ENCODE measurements at regions not wholly inside any gene's neighbourhood (a gene's known extent, or its start where the extent isn't known, plus 50 kb on each side); places are given as distances from the start of the nearest gene placed in this dataset.

DNA sequence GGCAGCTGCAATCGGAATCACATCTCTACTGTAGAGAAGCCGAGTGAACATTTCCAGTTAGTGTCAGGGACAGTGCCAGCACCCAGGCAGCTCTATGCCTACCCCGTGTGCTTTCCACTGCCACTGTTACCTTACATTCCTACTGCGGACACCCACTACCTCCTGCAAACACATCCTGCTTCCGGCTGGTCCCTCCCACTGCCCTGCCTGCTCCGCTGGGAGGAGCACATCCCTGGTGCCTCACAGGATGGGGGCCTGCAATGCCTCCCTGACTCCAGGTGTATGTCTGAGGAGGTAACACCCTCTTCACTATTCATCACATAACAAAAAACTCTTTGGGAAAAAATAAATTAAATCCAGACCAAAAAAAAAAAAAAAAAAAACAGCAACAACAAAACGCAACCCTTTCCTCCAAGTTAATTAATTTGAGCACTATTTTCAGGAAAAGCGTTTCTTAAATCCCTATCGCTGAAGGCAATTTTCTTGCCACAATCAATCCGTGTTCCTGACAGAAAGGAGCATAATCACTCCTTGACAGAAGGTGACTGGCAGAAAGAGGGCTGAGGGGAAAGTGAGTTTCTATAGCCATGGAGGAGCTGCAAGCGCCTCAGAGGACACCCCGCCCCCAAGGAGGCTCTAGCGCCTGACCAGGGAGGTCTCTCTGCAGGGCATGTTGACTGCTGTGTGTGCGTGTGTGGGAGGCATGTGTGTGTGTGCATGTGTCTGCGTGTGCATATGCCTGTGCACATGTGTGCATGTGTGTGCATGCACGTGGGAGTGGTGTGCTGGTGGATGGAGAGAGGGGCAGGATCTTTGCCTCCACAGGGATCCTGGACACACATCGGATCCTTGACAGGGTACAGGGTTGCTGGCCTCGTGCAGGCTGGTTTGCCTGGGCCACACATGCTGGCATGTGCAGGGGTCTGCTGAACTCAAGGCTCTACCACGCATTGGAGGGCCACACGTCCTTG, 134.8 kb upstream of the NTM start:
- no peak for DNase-seq

DNA sequence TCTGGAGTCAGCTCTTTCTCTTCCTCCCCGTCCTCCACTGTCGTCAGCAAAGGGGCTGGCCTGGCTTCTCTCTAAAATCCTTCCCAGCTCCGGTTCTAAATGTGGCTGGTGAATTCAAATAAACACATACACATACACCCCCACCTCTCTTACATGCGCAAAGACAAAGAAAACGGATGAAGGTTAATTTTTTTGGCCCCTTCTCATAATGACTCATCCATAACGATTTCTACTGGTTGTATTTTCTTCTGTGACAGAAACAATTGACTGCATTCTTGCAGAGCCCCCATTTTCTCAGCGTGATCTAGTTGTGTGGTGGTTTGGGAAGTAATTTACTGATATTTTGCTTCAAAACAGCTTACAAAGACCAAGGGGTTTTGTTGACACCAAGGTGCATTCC, 130.0 kb upstream of the NTM start:
- no peak for DNase-seq

DNA sequence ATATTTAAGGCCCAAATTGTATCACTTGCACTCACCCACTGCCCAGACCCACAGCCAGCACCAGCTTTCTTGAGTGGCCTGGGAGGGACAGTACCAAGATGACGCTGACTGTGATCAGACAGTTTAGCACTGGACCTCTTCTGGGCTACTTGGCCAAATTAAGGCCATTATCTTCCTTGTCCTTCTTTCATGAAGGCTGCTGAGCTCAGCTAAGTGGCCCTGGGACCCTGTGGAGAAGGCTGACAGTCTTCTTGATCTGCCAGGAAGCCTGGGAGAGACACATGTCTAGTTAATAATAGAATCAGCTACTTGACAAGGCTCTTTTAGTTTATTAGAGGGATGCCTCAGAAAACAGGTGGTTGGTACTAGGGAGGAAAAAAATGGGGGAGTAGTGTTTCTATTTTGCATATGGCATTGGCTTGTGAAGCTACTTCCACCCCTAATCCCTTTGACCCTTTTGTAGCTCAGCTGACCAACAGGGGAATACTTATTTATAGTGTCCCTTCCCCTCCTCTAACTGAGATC, 127.9 kb upstream of the NTM start:
- no peak for DNase-seq

DNA sequence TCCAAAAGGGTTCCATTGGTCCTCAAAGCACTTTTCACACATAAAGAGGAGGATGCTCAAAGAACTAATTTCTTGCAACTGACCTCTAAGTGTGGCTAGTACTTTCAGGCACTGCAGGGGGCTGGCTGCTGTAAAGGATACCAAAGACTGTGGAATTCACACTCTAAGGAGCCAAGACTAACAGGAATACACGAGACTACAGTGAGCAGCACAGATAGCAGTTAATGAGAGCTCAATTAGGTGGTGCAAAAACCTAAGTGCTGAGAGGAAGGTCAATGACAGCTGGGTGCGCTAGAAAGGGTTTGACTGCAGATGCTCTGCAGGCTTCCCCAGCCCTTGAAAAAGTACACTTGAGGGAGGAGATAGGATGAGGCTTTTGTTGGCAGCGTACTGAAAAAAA, 124.3 kb upstream of the NTM start:
- DNase-seq, result no peak

DNA sequence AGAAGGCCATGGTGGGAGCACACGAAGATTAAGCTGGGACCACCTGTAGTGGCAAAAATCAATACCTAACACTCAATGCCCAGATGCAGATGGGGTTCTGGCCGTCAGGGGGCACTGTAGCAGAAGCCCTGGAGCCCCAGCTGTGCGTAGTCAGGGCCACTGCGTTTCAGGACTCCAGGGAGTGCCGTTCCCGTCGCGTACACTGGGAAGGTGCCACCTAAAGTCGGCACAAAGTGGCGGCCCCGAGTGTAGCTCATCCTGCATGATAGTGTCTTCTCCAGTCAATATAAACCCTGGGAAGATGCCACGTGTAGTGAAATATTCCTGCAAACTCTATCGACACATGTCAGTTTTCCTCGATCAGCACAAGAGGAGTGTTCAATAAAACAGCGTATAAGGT, 123.8 kb upstream of the NTM start:
- DNase-seq, result peak in 2 of 3 donors; percentile 36 to 39

DNA sequence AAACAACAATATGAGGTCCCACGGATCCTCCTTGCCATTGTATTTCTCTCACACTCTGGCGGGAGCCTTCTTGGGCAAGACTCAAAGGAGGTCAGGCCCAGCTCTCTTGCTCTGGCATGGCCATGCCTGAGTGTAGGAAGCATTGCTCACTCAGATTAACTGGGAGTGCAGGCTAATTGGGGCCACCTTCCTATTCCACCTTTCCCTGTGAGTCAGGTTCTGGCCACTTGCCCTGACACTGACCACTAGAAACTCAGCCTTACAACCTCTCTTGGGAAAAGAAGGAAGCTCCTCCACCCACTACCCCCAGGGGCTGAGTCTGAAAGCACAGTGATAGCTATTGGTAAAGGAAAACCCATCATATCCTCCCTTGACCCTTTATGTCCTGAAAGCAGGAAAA, 121.8 kb upstream of the NTM start:
- no peak for DNase-seq

DNA sequence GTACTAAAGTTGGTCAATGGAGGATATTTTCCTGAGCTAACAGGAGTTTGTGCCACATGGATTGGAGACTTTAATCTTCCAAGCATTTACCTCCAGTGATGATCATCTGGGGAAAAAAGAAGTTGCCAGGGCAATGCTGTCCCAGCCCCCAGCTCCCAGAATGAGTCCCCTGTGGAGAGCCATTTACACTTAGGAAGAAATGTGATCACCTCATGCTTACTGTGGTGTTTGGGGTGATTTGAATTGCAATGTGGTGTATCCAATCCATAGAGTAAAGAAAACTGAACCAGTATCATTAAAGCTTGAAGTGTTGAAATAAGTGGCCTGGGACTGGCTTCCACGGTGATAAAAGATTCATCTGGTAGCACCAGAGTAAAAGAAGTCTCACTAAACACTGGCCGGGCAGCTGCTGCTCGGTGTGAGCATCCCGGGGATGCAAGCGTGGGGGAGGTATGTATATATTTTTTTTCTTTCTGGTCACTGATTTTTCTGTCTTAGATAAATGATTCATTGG, 117.2 kb upstream of the NTM start:
- no peak for DNase-seq

DNA sequence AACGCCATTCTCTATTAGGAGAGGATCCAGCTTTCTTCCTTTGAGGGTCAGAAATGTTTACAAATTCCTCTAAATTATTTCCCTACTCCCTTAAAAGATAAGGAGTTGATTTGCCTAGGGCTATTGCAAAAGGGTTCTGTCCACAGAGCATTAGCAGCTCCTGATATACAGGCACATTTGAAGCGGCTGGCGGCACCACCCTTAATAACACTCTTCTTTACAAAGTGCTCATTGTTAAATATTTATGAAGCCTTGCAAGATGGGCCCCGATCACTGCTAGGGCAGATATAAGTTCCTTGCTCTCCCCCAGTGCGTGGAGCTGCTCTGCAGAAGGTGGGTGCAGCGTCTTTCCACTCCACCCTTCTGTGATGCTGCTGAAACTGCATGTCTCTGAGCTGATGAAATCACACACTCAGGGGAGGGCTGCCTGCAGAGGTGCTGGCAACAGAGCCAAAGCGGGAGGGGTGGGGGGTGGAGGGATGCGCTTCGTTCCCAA, 116.7 kb upstream of the NTM start:
- DNase-seq, result no peak

DNA sequence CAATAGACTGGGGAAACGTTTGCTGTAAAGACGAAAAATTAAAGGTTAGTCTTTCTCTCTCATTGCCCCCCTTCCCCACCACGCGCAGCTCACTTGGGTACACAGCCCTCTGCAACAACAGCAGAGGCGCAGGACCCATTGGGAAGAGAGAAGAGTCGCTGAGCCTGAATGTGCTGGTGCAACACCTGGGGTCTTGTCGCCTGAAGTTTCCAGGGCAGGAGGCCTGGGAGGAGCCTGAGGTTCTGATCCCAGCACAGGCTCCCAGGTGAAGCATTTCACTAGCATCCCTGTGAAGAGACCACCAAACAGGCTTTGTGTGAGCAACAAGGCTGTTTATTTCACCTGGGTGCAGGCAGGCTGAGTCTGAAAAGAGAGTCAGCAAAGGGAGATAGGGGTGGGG, 116.2 kb upstream of the NTM start:
- DNase-seq, result no peak

DNA sequence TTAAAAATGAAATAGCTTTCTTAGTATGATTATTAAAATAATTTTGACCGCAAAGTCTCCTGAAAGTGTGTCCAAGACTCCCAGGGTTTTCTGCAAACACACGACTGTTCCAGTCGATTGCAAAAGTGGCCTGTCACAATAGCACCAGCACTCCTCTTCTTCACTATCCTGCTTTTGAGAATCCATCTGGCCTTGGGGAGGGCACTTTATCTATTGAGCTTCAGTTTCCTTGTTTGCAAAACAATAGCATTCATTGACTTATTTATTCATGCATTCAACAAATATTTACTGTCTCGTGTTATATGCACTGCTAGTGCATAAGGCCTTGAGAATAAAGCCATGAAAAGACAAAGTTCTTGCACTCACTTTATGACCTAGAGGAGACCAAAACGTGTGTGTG, 96.2 kb upstream of the NTM start:
- no peak for DNase-seq

DNA sequence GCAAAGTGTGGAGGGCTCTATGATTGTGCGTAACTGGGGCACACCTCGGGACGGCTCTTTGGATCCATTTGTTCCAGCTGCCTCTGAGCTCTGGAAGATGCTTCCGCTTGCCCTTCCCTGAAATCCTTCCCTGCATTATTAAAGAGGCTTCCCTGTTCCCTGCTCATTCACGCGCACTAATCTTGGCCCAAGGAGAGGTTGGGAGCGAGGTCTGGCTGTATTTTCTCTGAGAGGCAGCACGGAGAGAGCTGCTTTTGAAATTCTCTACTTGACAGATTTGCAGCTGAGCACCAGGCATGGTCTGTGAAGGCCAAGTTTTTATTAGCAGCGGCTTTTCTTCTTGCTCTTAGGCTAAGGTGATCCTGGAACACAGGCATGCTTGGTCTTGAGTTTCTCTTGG, 94.8 kb upstream of the NTM start:
- no peak for DNase-seq

DNA sequence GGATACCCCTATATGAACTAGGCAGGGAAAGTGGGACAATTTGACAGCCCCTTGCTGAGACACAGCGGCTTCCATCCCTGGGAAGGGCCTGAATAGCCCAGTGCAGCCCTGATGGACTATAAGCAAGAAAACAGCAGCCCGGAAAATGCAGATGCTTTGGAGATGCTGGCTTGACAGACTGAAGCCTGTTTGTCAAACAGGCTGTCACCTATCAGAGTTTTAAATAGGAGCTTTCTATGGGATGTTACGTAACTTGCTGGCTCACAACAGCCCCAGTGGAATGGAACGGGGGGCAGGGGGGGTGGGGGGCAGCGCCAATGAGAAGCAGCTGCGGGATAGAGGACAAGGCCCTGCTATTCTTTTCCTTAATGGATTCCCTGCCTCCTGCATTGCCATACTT, 91.9 kb upstream of the NTM start:
- no peak for DNase-seq

DNA sequence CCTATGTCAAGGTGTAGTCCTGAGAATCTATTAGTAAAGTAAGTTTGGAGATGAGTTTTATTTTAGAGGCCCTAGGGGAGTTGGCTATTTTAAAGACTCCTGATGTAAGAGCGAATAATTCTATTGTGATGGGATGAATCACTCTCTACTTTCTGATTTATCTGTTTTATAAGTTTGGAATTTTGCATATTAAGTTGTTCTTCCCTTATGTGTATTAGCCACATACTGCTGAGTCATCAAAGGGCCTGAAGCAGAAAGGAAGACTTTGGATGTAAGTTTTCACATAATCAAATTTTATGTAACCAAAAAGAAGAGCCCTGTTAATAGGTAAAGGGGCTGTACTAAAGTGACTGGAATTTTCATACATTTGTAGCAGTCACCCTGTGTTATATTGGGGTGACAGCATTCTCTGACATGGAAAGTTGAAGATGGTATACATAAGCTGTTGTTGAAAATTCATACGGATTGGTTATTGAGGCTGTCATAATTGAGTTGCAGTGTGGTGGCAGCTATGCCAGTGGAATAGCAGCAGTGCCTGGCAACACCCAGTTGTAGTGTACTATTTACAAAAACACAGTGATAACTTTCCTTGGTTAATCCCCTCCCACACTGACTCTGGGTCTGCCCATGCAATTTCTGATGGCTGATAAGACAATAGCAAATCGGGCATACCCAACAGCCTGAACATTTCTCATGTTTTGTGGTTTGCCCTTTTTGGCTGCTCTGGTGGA, 90.6 kb upstream of the NTM start:
- no peak for DNase-seq

DNA sequence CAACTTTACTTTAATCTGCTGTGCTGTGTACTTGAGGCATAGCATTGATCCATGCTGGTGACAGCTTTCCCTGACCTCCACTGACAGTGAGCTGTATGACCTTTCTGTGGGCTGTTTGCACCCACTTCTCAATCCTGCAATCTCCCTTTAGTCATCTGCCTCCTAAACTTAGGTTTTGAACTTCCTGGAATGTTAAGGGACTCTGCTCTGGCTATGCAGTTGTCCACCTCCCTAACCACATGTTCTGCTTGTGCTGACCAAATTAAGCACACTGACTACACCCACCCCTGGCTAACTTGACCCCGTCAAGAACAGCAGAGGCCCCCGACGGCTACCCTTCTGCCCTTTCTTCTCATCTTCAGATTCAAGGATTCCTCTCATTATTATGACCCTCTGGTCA, 89.1 kb upstream of the NTM start:
- DNase-seq, result no peak

DNA sequence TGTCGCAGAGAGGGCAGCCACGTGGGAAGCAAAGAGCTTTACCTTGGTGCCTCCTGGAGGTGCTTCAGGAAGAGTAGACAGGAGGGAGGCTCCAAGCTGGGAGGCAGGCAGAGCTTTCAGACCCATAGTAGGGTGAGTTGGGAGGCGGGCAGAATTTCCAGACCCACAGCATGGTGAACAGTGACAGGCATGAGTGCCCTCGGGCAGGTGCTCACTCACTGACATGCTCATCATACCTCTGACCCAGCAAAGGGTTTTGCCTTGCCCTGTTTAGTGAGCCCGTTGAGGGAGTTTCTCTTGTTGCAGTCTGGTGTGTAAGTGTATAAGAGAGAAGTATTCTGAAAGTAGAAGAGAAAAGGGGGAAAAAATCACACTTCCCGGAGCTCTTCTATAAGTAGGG, 86.4 kb upstream of the NTM start:
- no peak for DNase-seq

DNA sequence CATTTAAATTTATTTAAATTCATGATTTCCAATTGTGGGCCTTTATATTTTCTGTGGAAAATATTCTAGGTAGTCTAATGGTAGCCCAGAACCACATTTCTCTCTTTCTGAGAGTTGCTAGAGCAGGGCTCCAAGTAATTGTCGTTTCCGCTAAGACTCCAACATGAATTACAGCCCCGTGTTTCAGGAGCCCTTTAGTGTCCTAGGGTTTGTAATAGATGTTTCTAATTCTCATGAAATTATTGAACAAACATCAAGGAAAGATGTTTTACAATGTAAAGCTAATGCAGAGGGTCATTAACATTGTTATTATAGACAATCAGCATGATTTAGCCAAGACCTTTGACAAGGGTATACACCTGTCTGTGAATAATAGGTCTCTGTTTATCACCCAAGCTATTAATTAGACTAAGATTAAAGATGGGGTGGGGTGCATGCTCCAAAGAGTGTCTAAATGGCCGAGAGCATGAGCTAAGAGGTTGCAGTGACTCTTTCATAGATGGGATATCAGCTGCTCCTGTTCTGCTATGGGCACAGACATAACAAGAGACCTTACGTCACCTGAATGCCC, 81.8 kb upstream of the NTM start:
- DNase-seq, result no peak

DNA sequence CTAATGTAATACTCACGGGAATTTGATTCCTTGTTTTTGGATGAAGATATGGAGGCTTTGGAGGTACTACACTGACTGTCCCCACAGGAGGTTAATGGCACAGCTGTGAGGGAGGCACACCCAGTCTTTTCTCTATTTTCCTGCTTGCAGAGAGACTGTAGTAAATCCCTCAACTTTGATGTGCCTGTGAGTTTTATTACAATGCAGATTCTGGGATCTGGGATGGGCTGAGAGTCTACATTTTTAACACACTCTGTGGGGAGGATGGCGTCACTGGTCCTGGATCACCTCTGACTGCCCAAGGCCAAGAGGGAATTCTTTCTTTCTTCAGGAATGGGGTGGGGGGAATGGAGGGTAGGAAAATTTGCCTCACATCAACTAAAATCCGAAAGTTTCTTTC, 80.2 kb upstream of the NTM start:
- no peak for DNase-seq

DNA sequence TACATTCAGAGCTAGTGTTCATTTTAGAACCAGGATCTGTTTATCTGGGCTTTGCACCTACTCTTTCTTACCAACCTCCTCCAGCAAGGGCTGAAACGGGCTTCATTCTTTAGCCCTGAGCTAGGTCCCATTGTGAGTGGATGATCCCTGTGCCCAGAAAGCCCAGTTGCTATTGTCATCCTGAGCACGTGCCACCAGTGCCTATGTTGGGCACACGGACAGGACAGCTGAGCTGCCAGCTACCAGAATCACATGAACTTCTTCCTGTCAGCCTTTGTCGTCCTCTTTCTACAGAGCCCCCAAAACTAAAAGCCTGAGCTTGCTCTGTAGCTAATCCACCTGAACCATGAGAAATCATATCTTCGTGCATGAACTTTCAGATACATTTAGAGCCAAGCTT, 74.4 kb upstream of the NTM start:
- DNase-seq, result no peak

DNA sequence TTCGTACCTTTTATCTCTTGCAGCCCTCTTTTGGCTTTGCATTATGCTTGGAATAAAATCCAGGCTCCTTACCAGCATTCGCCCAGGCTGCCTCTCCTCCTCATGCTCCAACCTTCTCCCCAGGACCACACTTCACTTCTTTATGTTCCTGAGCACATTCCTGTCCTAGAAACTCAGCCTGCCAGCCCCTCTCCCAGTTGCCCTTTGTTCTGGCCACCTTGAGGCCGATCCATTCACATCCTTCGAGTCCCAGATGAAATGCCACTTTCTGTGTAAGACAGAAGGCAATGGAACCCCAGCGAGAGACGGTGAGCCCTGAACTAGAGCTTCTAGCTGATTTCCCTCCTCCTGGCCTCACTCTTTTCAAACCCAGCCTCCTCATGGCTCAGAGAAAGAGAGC, 73.0 kb upstream of the NTM start:
- no peak for DNase-seq

DNA sequence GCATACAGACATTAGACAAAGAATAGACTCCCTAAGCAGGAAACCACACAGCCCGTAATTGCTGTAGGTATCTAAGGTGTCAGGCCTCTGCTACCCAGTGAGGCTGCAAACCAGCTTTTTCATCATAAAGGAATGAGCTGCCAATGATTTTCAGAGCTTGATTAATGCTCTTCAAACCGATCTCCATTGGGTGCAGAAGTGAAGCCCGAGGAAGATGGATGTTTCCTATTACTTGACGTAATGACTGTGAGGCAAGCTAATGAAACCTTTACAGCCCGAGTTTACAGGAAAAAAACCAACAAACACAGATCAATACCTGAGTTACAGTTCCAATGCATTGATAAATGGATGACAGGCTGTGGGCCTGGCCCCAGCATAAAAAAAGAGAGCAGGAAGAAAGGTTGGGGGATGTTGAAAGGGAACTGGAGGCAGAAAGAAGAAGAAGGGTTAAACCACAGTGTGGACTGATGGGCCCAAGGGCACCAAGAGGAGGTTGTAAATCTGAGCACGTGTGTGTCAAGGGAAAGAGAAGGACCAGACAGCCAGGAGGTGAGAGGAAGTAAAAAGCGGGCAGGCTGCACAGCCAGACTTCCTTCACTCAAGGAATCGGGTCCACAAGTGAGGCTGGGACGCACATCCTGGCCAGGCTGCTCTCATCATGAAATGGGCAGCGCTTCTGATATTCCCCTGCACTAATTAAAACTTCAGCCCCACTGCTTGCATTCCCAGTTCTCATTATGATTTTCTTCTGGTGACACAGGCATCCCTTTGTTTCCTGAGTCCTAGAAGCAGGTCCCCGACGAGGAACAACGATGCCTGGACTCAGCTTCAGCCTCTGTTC, 70.6 kb upstream of the NTM start:
- DNase-seq, result no peak

DNA sequence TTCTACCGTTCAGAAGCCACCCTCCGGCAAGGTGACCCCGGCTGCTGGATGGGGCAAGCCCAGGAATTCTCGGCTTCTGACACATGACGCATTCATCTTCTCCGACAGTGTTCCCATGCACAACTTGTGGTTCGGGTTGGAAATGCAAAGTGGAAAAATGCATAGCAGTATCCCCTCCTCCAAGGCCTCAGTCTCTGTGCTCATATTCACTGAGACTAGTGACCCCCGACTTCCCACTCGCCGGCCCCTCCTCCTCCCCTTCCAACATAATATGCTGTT, 70.0 kb upstream of the NTM start:
- no peak for DNase-seq

DNA sequence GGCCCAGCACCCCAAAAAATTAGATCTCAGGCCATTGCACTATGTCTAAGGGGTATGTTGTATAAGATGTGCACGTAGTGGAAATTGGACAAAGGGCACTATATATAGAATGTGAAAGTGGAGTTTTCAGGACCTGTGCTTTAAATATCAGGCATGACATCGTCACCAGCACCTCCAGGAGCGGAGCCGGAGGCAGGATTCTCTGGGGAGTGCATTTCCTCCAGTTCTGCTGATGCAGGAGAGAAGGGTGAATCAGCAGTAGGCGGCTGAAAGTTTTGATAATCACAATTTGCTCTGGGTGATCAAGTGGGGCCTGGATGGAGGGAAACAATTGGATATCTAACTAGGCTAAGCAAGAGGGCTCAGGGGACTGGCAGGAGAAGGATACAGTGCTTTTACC, 69.1 kb upstream of the NTM start:
- DNase-seq, result no peak

DNA sequence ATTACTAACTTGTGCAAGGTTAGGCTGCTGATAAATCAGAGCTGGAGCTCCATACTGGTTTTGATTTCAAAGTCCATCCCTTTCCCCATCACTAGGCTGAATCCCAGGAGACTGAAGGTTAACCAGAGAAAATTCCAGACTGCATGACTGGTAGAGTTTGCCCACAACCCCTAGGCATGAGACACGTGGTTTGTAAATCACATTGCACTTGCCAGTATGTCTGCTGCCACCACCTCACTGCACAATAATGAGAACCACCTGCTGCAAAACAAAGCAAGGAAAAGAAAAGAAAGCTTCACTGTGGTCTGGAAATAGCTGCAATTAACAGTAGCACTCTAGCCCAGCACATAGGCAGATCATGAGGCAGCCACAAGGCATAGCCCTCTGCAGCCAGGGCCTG, 67.6 kb upstream of the NTM start:
- no peak for DNase-seq

Data from suppressor macrophage treated with lipopolysaccharide for 1 hour (primary cell).